Neutrophil (primary cell): ENCODE measurements at regions not wholly inside any gene's neighbourhood (a gene's known extent, or its start where the extent isn't known, plus 50 kb on each side); places are given as distances from the start of the nearest gene placed in this dataset.

ENCODE experiments used
- H3K27ac ChIP-seq: fragments of 200-600 bp; sonication (generic); 2 replicates; pipeline ENCODE4 v1.5.1; 2016; ENCODE audit warnings: mild to moderate bottlenecking, moderate library complexity
- H3K27me3 ChIP-seq: fragments of 200-600 bp; sonication (generic); 2 replicates; pipeline ENCODE4 v1.6.0; 2016; ENCODE audit warnings: mild to moderate bottlenecking
- H3K36me3 ChIP-seq: fragments of 200-600 bp; sonication (generic); 2 replicates; pipeline ENCODE4 v1.5.1; 2017
- H3K4me1 ChIP-seq, 2 experiments: fragments of 200-600 bp in 1 of 2; sonication (generic) in 1 of 2; 1 replicate in 1 of 2; 2 replicates in 1 of 2; pipeline versions ENCODE4 v1.5.1 to v1.6.1; 2013 to 2016; ENCODE audit warnings: low read depth in 1 of 2, low read length in 1 of 2, mild to moderate bottlenecking in 1 of 2, moderate library complexity in 1 of 2; ENCODE audit not compliant: control insufficient read depth in 1 of 2, insufficient read depth in 1 of 2
- H3K4me3 ChIP-seq, 2 experiments: fragments of 200-600 bp in 1 of 2; sonication (generic) in 1 of 2; 1 replicate in 1 of 2; 2 replicates in 1 of 2; pipeline ENCODE4 v1.5.1; 2013 to 2016; ENCODE audit warnings: low read depth in 1 of 2, low read length in 1 of 2, mild to moderate bottlenecking in 1 of 2, moderate library complexity in 1 of 2
- H3K9me3 ChIP-seq: fragments of 200-600 bp; sonication (generic); 2 replicates; pipeline ENCODE4 v1.5.1; 2016
- CTCF ChIP-seq: fragments of 200-600 bp; sonication (generic); IDR thresholded peaks from 2 replicates; pipeline ENCODE4 v1.5.1; 2016; ENCODE audit warnings: antibody characterized with exemption

GRCh38 chr22:48398181-48398905 is 1429.3 kb downstream of the BRD1 start:
- Histone ChIP-seq H3K36me3 (no peaks in the 10 kb centered on the region), H3K9me3 (no peaks in the 10 kb centered on the region), H3K4me1 (no peaks in the 10 kb centered on the region), H3K27me3 (no peaks in the 10 kb centered on the region), H3K4me3 (no peak overlapping the region), H3K27ac (no peak overlapping the region)
- no peak for TF ChIP-seq CTCF

- Histone ChIP-seq H3K4me3 (no peak overlapping the region), H3K36me3 (no peaks in the 10 kb centered on the region), H3K9me3 (no peaks in the 10 kb centered on the region), H3K27ac (no peak overlapping the region), H3K4me1 (no peaks in the 10 kb centered on the region), H3K27me3 (no peaks in the 10 kb centered on the region)
- TF ChIP-seq CTCF, result no peak
Observed at GRCh38 chr22:48397531-48398180, 1430.0 kb downstream of the BRD1 start.

DNA sequence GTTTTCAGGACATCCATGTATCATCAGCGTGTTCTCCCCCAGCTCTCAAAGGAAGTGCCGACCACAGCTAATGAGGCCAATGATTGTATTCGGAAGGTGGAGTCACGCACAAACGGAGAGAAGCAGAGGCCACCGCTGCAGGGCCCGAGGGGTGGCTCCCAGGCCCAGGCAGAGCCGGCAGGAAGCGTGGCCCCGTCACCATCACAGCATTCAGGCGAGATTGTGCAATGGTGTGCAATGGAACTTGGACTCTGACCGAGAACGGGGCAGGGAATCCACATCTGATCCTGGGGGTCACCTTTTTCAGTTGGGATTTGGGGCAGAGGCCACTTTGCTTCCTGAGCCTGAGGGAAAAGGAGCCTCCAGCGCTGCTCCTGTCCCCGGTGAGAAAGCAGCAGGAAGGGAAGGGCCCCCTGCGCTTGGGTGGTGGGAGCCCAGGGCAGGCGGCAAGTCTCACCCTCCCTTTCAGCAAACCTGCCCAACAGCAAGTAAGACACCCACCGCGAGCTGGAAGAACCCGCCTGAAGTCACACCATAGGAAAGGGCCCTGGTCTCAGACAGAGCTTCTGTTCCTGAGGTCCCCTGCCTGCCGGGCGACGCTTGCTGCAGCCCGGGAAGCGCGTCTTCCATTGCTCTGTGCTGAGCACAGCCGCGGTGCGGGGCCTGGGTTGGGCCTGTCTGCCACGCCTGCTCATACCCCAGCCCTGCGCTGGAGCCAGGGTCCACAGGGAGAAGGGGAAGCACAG is 1430.7 kb downstream of the BRD1 start:
- Histone ChIP-seq H3K27ac (no peak overlapping the region), H3K4me3 (no peak overlapping the region), H3K9me3 (no peaks in the 10 kb centered on the region), H3K4me1 (no peaks in the 10 kb centered on the region), H3K36me3 (no peaks in the 10 kb centered on the region), H3K27me3 (no peaks in the 10 kb centered on the region)
- no peak for TF ChIP-seq CTCF

DNA sequence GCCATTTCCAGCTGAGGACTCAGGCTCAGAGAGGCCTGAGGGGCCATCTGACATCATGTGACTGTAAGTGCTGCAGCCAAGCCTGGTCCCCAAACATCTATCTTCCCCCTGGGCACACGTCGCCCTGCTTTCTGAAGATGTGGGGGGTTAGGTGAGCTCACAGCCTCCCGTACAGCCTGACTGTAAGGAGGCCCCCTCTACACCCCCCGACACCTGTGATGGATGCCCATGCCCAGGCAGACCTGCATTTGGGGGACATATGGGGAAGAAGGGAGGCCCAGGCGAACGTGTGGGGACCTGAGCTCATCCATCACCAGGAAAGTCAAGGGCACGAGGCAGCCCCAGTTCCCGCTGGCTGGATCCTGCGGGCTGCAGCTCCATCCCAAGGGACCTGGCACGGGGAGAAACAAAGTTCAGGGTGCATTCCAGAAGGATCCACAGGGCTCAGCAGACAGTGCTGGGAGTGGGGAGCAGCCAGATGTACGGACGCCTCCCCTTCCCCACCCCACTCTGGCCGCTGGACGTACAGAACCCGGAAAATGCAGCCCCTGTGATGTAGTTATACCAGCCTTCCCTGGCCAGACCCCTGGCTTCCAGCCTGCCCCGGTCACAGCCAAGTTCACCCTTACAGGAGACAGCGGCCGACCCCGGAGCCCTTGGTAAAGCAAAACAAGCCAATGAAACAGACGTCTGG is 1431.4 kb downstream of the BRD1 start:
- Histone ChIP-seq H3K27ac (no peak overlapping the region), H3K4me3 (no peak overlapping the region), H3K9me3 (no peaks in the 10 kb centered on the region), H3K36me3 (no peaks in the 10 kb centered on the region), H3K4me1 (no peaks in the 10 kb centered on the region), H3K27me3 (no peaks in the 10 kb centered on the region)
- no peak for TF ChIP-seq CTCF

DNA sequence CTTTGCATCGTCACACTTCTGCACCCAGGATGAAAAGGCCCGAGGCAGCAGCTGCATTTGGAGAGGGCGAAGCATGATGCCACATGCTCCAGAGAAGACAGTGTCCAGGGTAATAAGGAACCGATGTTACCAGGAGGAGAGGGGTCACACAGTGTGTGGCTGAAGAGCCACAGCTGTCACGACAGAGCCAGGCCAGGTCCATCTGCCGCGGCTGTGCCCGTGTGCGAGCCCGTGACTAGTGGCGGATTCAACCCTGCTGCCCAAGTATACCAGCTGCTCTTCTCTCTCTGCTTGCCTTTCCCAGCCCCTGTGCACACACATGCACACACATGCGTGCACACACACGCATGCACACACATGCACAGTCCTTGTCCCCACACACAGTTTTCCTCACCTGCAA is 1432.5 kb downstream of the BRD1 start:
- no peak overlapping the region for H3K4me3 ChIP-seq
- H3K27me3 ChIP-seq, result no peaks in the 10 kb centered on the region
- no peak for TF ChIP-seq CTCF
- no peaks in the 10 kb centered on the region for H3K36me3 ChIP-seq
- H3K27ac ChIP-seq, result no peak overlapping the region
- H3K4me1 ChIP-seq, result no peaks in the 10 kb centered on the region
- no peaks in the 10 kb centered on the region for H3K9me3 ChIP-seq
